HG03064 (cell line): ENCODE measurements at regions not wholly inside any gene's neighbourhood (a gene's known extent, or its start where the extent isn't known, plus 50 kb on each side); places are given as distances from the start of the nearest gene placed in this dataset.

Experiments used
- ATAC-seq: cut with Tn5 transposase; IDR thresholded peaks from one replicate; pipeline ENCODE4 v1.9.1; 2021; ENCODE audit warnings: low read depth; ENCODE audit not compliant: unreplicated experiment

- no peak for ATAC-seq
Measured at GRCh38 chr5:17428176-17428800, 69.7 kb upstream of the TAF11L2 start.

GRCh38 chr5:17429353-17429752, 68.7 kb upstream of the TAF11L2 start:
- no peak for ATAC-seq

- ATAC-seq: no peak
Measured at GRCh38 chr5:17430241-17430640, 67.8 kb upstream of the TAF11L2 start.

GRCh38 chr5:17431272-17432050, 66.6 kb upstream of the TAF11L2 start:
- no peak for ATAC-seq

GRCh38 chr5:17432569-17432968, 65.5 kb upstream of the TAF11L2 start:
- ATAC-seq: no peak

- no peak for ATAC-seq
Measured at GRCh38 chr5:17433406-17433805, 64.6 kb upstream of the TAF11L2 start.

GRCh38 chr5:17434982-17435381, 63.0 kb upstream of the TAF11L2 start:
- peak; percentile 64 for ATAC-seq

GRCh38 chr5:17436350-17436749, 61.7 kb upstream of the TAF11L2 start:
- peak; percentile 33 for ATAC-seq

GRCh38 chr5:17436761-17437221, 61.2 kb upstream of the TAF11L2 start:
- peak; percentile 69 for ATAC-seq

- ATAC-seq: no peak
Measured at GRCh38 chr5:17438027-17438426, 60.0 kb upstream of the TAF11L2 start.

- no peak for ATAC-seq
Measured at GRCh38 chr5:17439956-17440355, 58.1 kb upstream of the TAF11L2 start.

GRCh38 chr5:17440766-17441165, 57.3 kb upstream of the TAF11L2 start:
- ATAC-seq: no peak

- no peak for ATAC-seq
Measured at GRCh38 chr5:17441351-17441750, 56.7 kb upstream of the TAF11L2 start.

GRCh38 chr5:17443333-17444130, 54.5 kb upstream of the TAF11L2 start:
- no peak for ATAC-seq

GRCh38 chr5:17444496-17444895, 53.5 kb upstream of the TAF11L2 start:
- ATAC-seq: no peak

GRCh38 chr5:17445185-17445584, 52.8 kb upstream of the TAF11L2 start:
- no peak for ATAC-seq
